K562 (cell line): ENCODE measurements at regions not wholly inside any gene's neighbourhood (a gene's known extent, or its start where the extent isn't known, plus 50 kb on each side); places are given as distances from the start of the nearest gene placed in this dataset.

ENCODE experiments used
- ATAC-seq: fragments of 200-7000 bp; cut with Tn5 transposase; 3 replicates; pipeline ENCODE4 v1.9.1; 2020; ENCODE audit warnings: moderate library complexity
- BruUV-seq: library from RNA; stranded (reverse); fragments of 400-500 nt; replicated peaks from 2 replicates; lab custom pipeline; 2021; lab: Mats Ljungman, UMichigan
- CTCF ChIA-PET: fragments of 300-600 bp; formaldehyde crosslinking; extraction: SDS; loops from one replicate; lab custom pipeline; 2021; ENCODE audit warnings: low intra/inter-chr PET ratio; lab: Yijun Ruan, JAX
- POLR2A ChIA-PET: fragments of 300-600, 350-650 bp; sonication (Branson Sonifier 250); formaldehyde crosslinking; extraction: SDS; loops from one replicate; lab custom pipeline; 2021; ENCODE audit warnings: antibody characterized with exemption, inconsistent platforms; lab: Yijun Ruan, JAX
- DNase-seq, 4 experiments: peaks; one replicate each; pipeline versions ENCODE4 v3.0.0 to v3.0.0-alpha.2; 2011 to 2018; ENCODE audit warnings: low spot score in 3 of 4, mixed read lengths in 3 of 4; ENCODE audit errors: extremely low read depth in 1 of 4
- FAIRE-seq: peaks from 2 replicates; lab custom pipeline; 2011; peaks lifted over from hg19 to GRCh38; lab: Jason Lieb, UNC
- H2AFZ ChIP-seq: 2 replicates; pipeline ENCODE4 v1.6.0; 2011; ENCODE audit warnings: low read depth, low read length, control low read depth, inconsistent platforms
- H3K27ac ChIP-seq: fragments of 200-600 bp; 3 replicates; pipeline ENCODE4 v1.8.0; 2011; ENCODE audit warnings: low read depth, mild to moderate bottlenecking, control low read depth, inconsistent platforms, low read length, moderate library complexity, mixed read lengths; ENCODE audit errors: extremely low read depth
- H3K27me3 ChIP-seq, 2 experiments: fragments of 300-600 bp in 1 of 2; 2 replicates in 1 of 2; 3 replicates in 1 of 2; pipeline versions ENCODE4 v1.6.0 to v1.8.0; 2011; ENCODE audit warnings: inconsistent platforms in 2 of 2, low read length in 2 of 2, mild to moderate bottlenecking in 1 of 2, mixed read lengths in 1 of 2, moderate library complexity in 1 of 2; ENCODE audit not compliant: control insufficient read depth in 2 of 2, insufficient read depth in 2 of 2
- H3K36me3 ChIP-seq: fragments of 300-600 bp; 3 replicates; pipeline ENCODE4 v1.8.0; 2011; ENCODE audit warnings: mild to moderate bottlenecking, low read length, inconsistent platforms; ENCODE audit not compliant: control insufficient read depth, insufficient read depth
- H3K4me1 ChIP-seq, 2 experiments: fragments of 200-600 bp in 1 of 2; replicated peaks in 1 of 2; 2 replicates in 1 of 2; 3 replicates in 1 of 2; pipeline versions ENCODE4 v1.5.1 to v1.8.0; 2011; ENCODE audit warnings: inconsistent platforms in 2 of 2, low read length in 2 of 2, mild to moderate bottlenecking in 1 of 2, mixed read lengths in 1 of 2, moderate library complexity in 1 of 2; ENCODE audit not compliant: control insufficient read depth in 2 of 2, insufficient read depth in 2 of 2
- H3K4me2 ChIP-seq: 2 replicates; pipeline ENCODE4 v1.6.1; 2011; ENCODE audit warnings: low read length, control low read depth, inconsistent platforms, mixed read lengths; ENCODE audit not compliant: insufficient read depth
- H3K4me3 ChIP-seq: fragments of 200-600 bp; sonication (generic), shearing (Covaris generic); 2 replicates; pipeline ENCODE4 v1.5.1; 2016; ENCODE audit warnings: control low read depth, inconsistent platforms
- H3K79me2 ChIP-seq: fragments of 200-600 bp; 3 replicates; pipeline ENCODE4 v1.8.0; 2011; ENCODE audit warnings: low read length, inconsistent platforms; ENCODE audit not compliant: control insufficient read depth, insufficient read depth
- H3K9ac ChIP-seq, 2 experiments: 2 replicates each; pipeline versions ENCODE4 v1.6.0 to v1.6.1; 2011; ENCODE audit warnings: low read depth in 2 of 2, low read length in 2 of 2, control low read depth in 1 of 2, inconsistent platforms in 1 of 2, mild to moderate bottlenecking in 1 of 2, mixed read lengths in 1 of 2; ENCODE audit not compliant: insufficient read depth in 1 of 2
- H3K9me1 ChIP-seq: one replicate; pipeline ENCODE4 v1.6.0; 2011; ENCODE audit warnings: inconsistent platforms, mild to moderate bottlenecking, low read length, moderate library complexity; ENCODE audit not compliant: control insufficient read depth, insufficient read depth
- H3K9me3 ChIP-seq: replicated peaks from 2 replicates; pipeline ENCODE4 v1.5.1; 2011; ENCODE audit warnings: low read depth, low read length, inconsistent platforms; ENCODE audit not compliant: control insufficient read depth, insufficient read depth
- H4K20me1 ChIP-seq: replicated peaks from 2 replicates; pipeline ENCODE4 v1.6.1; 2011; ENCODE audit warnings: low read length, inconsistent platforms, mixed read lengths; ENCODE audit not compliant: control insufficient read depth, insufficient read depth
- ARID1B ChIP-seq: fragments of 450-650 bp; IDR thresholded peaks from 2 replicates; pipeline ENCODE4 v1.6.1; 2016; ENCODE audit warnings: antibody characterized with exemption, mild to moderate bottlenecking, inconsistent platforms
- CBX3 ChIP-seq, 2 experiments: IDR thresholded peaks; 1 replicate in 1 of 2; 2 replicates in 1 of 2; pipeline ENCODE4 v1.6.1; 2012; ENCODE audit warnings: inconsistent platforms in 2 of 2, low read length in 2 of 2, borderline replicate concordance in 1 of 2, control low read depth in 1 of 2
- CCNT2 ChIP-seq: IDR thresholded peaks from 2 replicates; pipeline ENCODE4 v1.6.1; 2011; ENCODE audit warnings: borderline replicate concordance, low read depth, mild to moderate bottlenecking, moderate library complexity, mixed read lengths, low read length; ENCODE audit not compliant: insufficient read length; ENCODE audit errors: extremely low read depth
- CHD1 ChIP-seq: fragments of 200-600 bp; sonication (generic); IDR thresholded peaks from one replicate; pipeline ENCODE4 v1.6.1; 2012; ENCODE audit warnings: mild to moderate bottlenecking, moderate library complexity, low read length, inconsistent platforms
- ETV6 ChIP-seq, 3 experiments: fragments of 150-350 bp in 1 of 3; sonication (generic) in 1 of 3; formaldehyde crosslinking in 1 of 3; IDR thresholded peaks; 2 replicates each; pipeline versions ENCODE4 v1.6.1 to v1.8.0; 2014 to 2022; ENCODE audit warnings: borderline replicate concordance in 2 of 3, low read depth in 2 of 3, antibody characterized with exemption in 1 of 3, low read length in 1 of 3, mild to moderate bottlenecking in 1 of 3, missing genetic modification reagents in 1 of 3
- GATA2 ChIP-seq: sonication (generic); formaldehyde crosslinking; IDR thresholded peaks from 2 replicates; pipeline ENCODE4 v1.4.0; 2020; ENCODE audit warnings: mild to moderate bottlenecking, missing genetic modification reagents
- KLF1 ChIP-seq: fragments of 450-650 bp; IDR thresholded peaks from 2 replicates; pipeline ENCODE4 v1.6.1; 2016; ENCODE audit warnings: missing genetic modification characterization, missing compliant biosample characterization
- MEF2D ChIP-seq: conservative IDR thresholded peaks from 2 replicates; pipeline ENCODE4 v1.6.1; 2016; ENCODE audit warnings: low read depth, missing genetic modification characterization, missing compliant biosample characterization
- RBM15 ChIP-seq: fragments of 200-400 bp; formaldehyde crosslinking; IDR thresholded peaks from 2 replicates; pipeline ENCODE4 v1.6.1; 2018; ENCODE audit warnings: mild to moderate bottlenecking, low read length, moderate library complexity; ENCODE audit not compliant: insufficient read depth
- TAF15 ChIP-seq: fragments of 200-400 bp; formaldehyde crosslinking; IDR thresholded peaks from 2 replicates; pipeline ENCODE4 v1.6.1; 2017; ENCODE audit warnings: mild to moderate bottlenecking, low read depth, low read length, moderate library complexity
- ZNF583 ChIP-seq: fragments of 250-450 bp; sonication (Bioruptor Pico); IDR thresholded peaks from 2 replicates; pipeline ENCODE4 v1.4.0; 2020
- ZNF778 ChIP-seq: fragments of 450-650 bp; formaldehyde crosslinking; IDR thresholded peaks from 2 replicates; pipeline ENCODE4 v1.4.0; 2020; ENCODE audit warnings: mild to moderate bottlenecking, moderate library complexity
- in situ Hi-C: fragments of 300-500 bp; cut with MboI; formaldehyde crosslinking; loops from 4 replicates; pipeline ENCODE4 v1.15.0; 2018; ENCODE audit warnings: inconsistent platforms, mixed read lengths
- intact Hi-C: fragments of 100-400 bp; cut with micrococcal nuclease; formaldehyde crosslinking; loops from 2 replicates; pipeline ENCODE4 v1.14.2; 2022
- TF ChIP-seq, protein P1 (sequence below): sonication (generic); formaldehyde crosslinking; IDR thresholded peaks from 2 replicates; pipeline ENCODE4 v1.8.1; 2023; ENCODE audit warnings: mild to moderate bottlenecking, missing genetic modification reagents, moderate library complexity
- TF ChIP-seq, protein P2 (sequence below): fragments of 150-350 bp; conservative IDR thresholded peaks from 2 replicates; pipeline ENCODE4 v1.6.1; 2014; ENCODE audit warnings: low read length
- TF ChIP-seq, protein P3 (sequence below): IDR thresholded peaks from 2 replicates; pipeline ENCODE4 v1.6.1; 2016; ENCODE audit warnings: missing genetic modification characterization, missing compliant biosample characterization

DNA sequence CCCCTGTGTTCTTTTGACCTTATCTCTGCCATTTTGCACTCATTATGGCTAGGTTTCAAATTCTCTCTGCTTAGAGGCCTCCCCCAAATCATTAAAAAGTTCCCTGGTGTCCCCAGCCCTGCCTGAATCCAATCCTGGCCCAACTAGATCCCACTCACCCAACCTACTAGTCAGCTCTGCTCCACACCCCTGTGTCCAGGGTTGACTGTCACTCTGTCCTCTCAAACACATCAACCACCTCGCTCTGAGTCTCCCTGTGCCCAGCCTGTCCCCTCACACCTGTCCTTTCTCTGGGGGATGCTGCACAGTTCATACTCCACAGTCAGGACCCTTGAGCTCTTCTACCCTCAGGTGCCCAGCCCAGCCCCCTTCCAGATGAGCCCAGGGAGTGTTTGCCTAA, 154.2 kb upstream of the SV2C start (continued):
- TF ChIP-seq GATA2 (no peak), ETV6 (IDR thresholded peaks at IDR 0.05; ENCODE audit: borderline replicate concordance in 1 of 2, low read depth in 2 of 2, low read length in 1 of 2) (no peak), ETV6 (CRISPR knock-in tag; IDR thresholded peaks at IDR 0.05; ENCODE audit: borderline replicate concordance) (no peak)
- TF ChIP-seq, protein P1, sequence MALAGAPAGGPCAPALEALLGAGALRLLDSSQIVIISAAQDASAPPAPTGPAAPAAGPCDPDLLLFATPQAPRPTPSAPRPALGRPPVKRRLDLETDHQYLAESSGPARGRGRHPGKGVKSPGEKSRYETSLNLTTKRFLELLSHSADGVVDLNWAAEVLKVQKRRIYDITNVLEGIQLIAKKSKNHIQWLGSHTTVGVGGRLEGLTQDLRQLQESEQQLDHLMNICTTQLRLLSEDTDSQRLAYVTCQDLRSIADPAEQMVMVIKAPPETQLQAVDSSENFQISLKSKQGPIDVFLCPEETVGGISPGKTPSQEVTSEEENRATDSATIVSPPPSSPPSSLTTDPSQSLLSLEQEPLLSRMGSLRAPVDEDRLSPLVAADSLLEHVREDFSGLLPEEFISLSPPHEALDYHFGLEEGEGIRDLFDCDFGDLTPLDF, result no peak

DNA sequence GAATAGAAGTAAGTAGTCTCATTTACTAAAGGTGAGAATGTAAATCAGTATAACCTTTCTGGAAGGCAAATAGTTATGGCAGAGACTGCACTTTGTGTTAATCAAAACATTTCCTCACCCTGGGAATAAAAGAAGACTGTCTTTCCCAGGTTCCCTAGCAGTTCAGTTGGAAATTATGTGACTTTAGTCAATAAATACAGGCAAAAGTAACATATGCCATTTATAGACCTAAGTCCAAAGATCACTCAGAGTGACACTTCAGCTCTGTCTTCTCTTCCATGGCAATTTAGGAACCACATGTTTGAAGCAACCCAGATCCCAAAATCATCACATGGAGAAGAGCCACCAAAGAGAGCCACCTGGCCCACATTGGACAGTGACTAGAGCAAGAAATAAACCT, 160.7 kb upstream of the SV2C start:
- Histone ChIP-seq H2AFZ (no peak overlapping the region), H3K4me1 (no peaks in the 10 kb centered on the region), H4K20me1 (no peaks in the 10 kb centered on the region), H3K9ac (no peak overlapping the region), H3K79me2 (no peaks in the 10 kb centered on the region), H3K27me3 (peaks cover 0 to 3% of the 10 kb centered on the region in 2 experiments; a peak in 1 of 5 replicates), H3K9me3 (no peaks in the 10 kb centered on the region), H3K4me3 (no peak overlapping the region), H3K36me3 (no peaks in the 10 kb centered on the region), H3K4me2 (no peak overlapping the region), H3K9me1 (no peaks in the 10 kb centered on the region), H3K27ac (no peak overlapping the region)
- no TSS peak for BruUV-seq
- ATAC-seq, result no peak
- no peak for FAIRE-seq
- in situ Hi-C loops, result no loop called here
- CTCF ChIA-PET, result no interaction called here
- POLR2A ChIA-PET, result interaction anchor here (1.0 kb wide), 1 partner anchor 182 kb away, joined by 3 read pairs; no protein-coding TSS in a partner anchor
- intact Hi-C loops, result no loop called here
- no peak for DNase-seq
- TF ChIP-seq RBM15, result no peak
- no peak for TF ChIP-seq ZNF778 (CRISPR knock-in tag)
- TF ChIP-seq, protein P2, sequence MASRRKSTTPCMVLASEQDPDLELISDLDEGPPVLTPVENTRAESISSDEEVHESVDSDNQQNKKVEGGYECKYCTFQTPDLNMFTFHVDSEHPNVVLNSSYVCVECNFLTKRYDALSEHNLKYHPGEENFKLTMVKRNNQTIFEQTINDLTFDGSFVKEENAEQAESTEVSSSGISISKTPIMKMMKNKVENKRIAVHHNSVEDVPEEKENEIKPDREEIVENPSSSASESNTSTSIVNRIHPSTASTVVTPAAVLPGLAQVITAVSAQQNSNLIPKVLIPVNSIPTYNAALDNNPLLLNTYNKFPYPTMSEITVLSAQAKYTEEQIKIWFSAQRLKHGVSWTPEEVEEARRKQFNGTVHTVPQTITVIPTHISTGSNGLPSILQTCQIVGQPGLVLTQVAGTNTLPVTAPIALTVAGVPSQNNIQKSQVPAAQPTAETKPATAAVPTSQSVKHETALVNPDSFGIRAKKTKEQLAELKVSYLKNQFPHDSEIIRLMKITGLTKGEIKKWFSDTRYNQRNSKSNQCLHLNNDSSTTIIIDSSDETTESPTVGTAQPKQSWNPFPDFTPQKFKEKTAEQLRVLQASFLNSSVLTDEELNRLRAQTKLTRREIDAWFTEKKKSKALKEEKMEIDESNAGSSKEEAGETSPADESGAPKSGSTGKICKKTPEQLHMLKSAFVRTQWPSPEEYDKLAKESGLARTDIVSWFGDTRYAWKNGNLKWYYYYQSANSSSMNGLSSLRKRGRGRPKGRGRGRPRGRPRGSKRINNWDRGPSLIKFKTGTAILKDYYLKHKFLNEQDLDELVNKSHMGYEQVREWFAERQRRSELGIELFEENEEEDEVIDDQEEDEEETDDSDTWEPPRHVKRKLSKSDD, result no peak
- no peak for TF ChIP-seq ARID1B
- TF ChIP-seq CBX3 (IDR thresholded peaks at IDR 0.05; ENCODE audit: borderline replicate concordance in 1 of 2, low read length in 2 of 2), result no peak
- TF ChIP-seq MEF2D, result no peak
- no peak for TF ChIP-seq KLF1 (tag)
- no peak for TF ChIP-seq ZNF583 (CRISPR knock-in tag)
- no peak for TF ChIP-seq CHD1
- TF ChIP-seq TAF15, result no peak
- no peak for TF ChIP-seq CCNT2
- TF ChIP-seq, protein P3, sequence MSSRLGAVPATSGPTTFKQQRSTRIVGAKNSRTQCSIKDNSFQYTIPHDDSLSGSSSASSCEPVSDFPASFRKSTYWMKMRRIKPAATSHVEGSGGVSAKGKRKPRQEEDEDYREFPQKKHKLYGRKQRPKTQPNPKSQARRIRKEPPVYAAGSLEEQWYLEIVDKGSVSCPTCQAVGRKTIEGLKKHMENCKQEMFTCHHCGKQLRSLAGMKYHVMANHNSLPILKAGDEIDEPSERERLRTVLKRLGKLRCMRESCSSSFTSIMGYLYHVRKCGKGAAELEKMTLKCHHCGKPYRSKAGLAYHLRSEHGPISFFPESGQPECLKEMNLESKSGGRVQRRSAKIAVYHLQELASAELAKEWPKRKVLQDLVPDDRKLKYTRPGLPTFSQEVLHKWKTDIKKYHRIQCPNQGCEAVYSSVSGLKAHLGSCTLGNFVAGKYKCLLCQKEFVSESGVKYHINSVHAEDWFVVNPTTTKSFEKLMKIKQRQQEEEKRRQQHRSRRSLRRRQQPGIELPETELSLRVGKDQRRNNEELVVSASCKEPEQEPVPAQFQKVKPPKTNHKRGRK, result no peak
